ENCODE measurements at regions not wholly inside any gene's neighbourhood (a gene's known extent, or its start where the extent isn't known, plus 50 kb on each side); places are given as distances from the start of the nearest gene placed in this dataset.
"Not testable (repeated sequence)": the region's sequence is repeated elsewhere in the genome, so short reads cannot be mapped to it uniquely, and the experiment has no call there.

- Histone ChIP-seq H3K27ac (ENCODE audit: low read length) (no peak overlapping the region), H3K36me3 (ENCODE audit: control insufficient read depth, insufficient read depth, low read length) (no peaks in the 10 kb centered on the region), H3K4me1 (ENCODE audit: control insufficient read depth, insufficient read depth, low read length) (no peaks in the 10 kb centered on the region), H3K4me3 (ENCODE audit: low read length) (no peak overlapping the region), H3K9me3 (ENCODE audit: control insufficient read depth, low read depth, low read length) (no peaks in the 10 kb centered on the region), H3K27me3 (ENCODE audit: control insufficient read depth, insufficient read depth, low read length) (no peaks in the 10 kb centered on the region)
- no peak for DNase-seq
Observed at GRCh38 chr13:50481936-50482335, 361.6 kb downstream of the DLEU7 start.

GRCh38 chr13:50483416-50483815, 360.1 kb downstream of the DLEU7 start:
- H3K4me3 ChIP-seq (ENCODE audit: low read length): no peak overlapping the region
- DNase-seq: no peak

GRCh38 chr13:50484472-50485113, 358.9 kb downstream of the DLEU7 start:
- no peaks in the 10 kb centered on the region for H3K36me3 ChIP-seq (ENCODE audit: control insufficient read depth, insufficient read depth, low read length)

More at GRCh38 chr13:50483416-50483815, 360.1 kb downstream of the DLEU7 start:
- H3K27me3 ChIP-seq (ENCODE audit: control insufficient read depth, insufficient read depth, low read length): no peaks in the 10 kb centered on the region
- no peaks in the 10 kb centered on the region for H3K4me1 ChIP-seq (ENCODE audit: control insufficient read depth, insufficient read depth, low read length)
- H3K36me3 ChIP-seq (ENCODE audit: control insufficient read depth, insufficient read depth, low read length): no peaks in the 10 kb centered on the region
- no peaks in the 10 kb centered on the region for H3K9me3 ChIP-seq (ENCODE audit: control insufficient read depth, low read depth, low read length)
- no peak overlapping the region for H3K27ac ChIP-seq (ENCODE audit: low read length)
- 73% methylated on average over 3 of the region's 3 CpGs for WGBS (ENCODE audit: insufficient coverage, low lambda C conversion rate)

GRCh38 chr13:50485979-50486935, 357.2 kb downstream of the DLEU7 start:
- Histone ChIP-seq H3K9me3 (ENCODE audit: control insufficient read depth, low read depth, low read length) (no peaks in the 10 kb centered on the region), H3K27me3 (ENCODE audit: control insufficient read depth, insufficient read depth, low read length) (no peaks in the 10 kb centered on the region), H3K4me1 (ENCODE audit: control insufficient read depth, insufficient read depth, low read length) (no peaks in the 10 kb centered on the region), H3K4me3 (ENCODE audit: low read length) (no peak overlapping the region), H3K36me3 (ENCODE audit: control insufficient read depth, insufficient read depth, low read length) (no peaks in the 10 kb centered on the region), H3K27ac (ENCODE audit: low read length) (no peak overlapping the region)
- no peak for DNase-seq
- 95% methylated on average over 2 of the region's 8 CpGs for WGBS (ENCODE audit: insufficient coverage, low lambda C conversion rate)

More at GRCh38 chr13:50484472-50485113, 358.9 kb downstream of the DLEU7 start:
- DNase-seq: no peak
- WGBS (ENCODE audit: insufficient coverage, low lambda C conversion rate): no CpG with 5 or more reads among the region's 12 CpGs
- H3K4me3 ChIP-seq (ENCODE audit: low read length): no peak overlapping the region
- H3K27me3 ChIP-seq (ENCODE audit: control insufficient read depth, insufficient read depth, low read length): no peaks in the 10 kb centered on the region
- no peak overlapping the region for H3K27ac ChIP-seq (ENCODE audit: low read length)
- H3K4me1 ChIP-seq (ENCODE audit: control insufficient read depth, insufficient read depth, low read length): no peaks in the 10 kb centered on the region
- no peaks in the 10 kb centered on the region for H3K9me3 ChIP-seq (ENCODE audit: control insufficient read depth, low read depth, low read length)

GRCh38 chr13:50493683-50494082, 349.8 kb downstream of the DLEU7 start:
- no peak overlapping the region for H3K4me3 ChIP-seq (ENCODE audit: low read length)
- no peak for DNase-seq
- H3K27ac ChIP-seq (ENCODE audit: low read length): no peak overlapping the region
- H3K36me3 ChIP-seq (ENCODE audit: control insufficient read depth, insufficient read depth, low read length): no peaks in the 10 kb centered on the region
- no peaks in the 10 kb centered on the region for H3K9me3 ChIP-seq (ENCODE audit: control insufficient read depth, low read depth, low read length)
- H3K27me3 ChIP-seq (ENCODE audit: control insufficient read depth, insufficient read depth, low read length): no peaks in the 10 kb centered on the region
- H3K4me1 ChIP-seq (ENCODE audit: control insufficient read depth, insufficient read depth, low read length): no peaks in the 10 kb centered on the region
- 84% methylated on average over 2 of the region's 3 CpGs for WGBS (ENCODE audit: insufficient coverage, low lambda C conversion rate)

GRCh38 chr13:50494138-50494537, 349.4 kb downstream of the DLEU7 start:
- Histone ChIP-seq H3K9me3 (ENCODE audit: control insufficient read depth, low read depth, low read length) (no peaks in the 10 kb centered on the region), H3K4me1 (ENCODE audit: control insufficient read depth, insufficient read depth, low read length) (no peaks in the 10 kb centered on the region), H3K27me3 (ENCODE audit: control insufficient read depth, insufficient read depth, low read length) (no peaks in the 10 kb centered on the region), H3K4me3 (ENCODE audit: low read length) (no peak overlapping the region), H3K36me3 (ENCODE audit: control insufficient read depth, insufficient read depth, low read length) (no peaks in the 10 kb centered on the region), H3K27ac (ENCODE audit: low read length) (no peak overlapping the region)
- no peak for DNase-seq
- 83% methylated on average over 1 of the region's 2 CpGs for WGBS (ENCODE audit: insufficient coverage, low lambda C conversion rate)

GRCh38 chr13:50503212-50503611, 340.3 kb downstream of the DLEU7 start:
- not testable (repeated sequence) for DNase-seq; H3K4me1 ChIP-seq (ENCODE audit: control insufficient read depth, insufficient read depth, low read length); H3K36me3 ChIP-seq (ENCODE audit: control insufficient read depth, insufficient read depth, low read length); H3K27me3 ChIP-seq (ENCODE audit: control insufficient read depth, insufficient read depth, low read length); H3K27ac ChIP-seq (ENCODE audit: low read length); H3K9me3 ChIP-seq (ENCODE audit: control insufficient read depth, low read depth, low read length); H3K4me3 ChIP-seq (ENCODE audit: low read length)
- WGBS (ENCODE audit: insufficient coverage, low lambda C conversion rate): no CpG with 5 or more reads among the region's 1 CpG

- Histone ChIP-seq H3K4me3 (ENCODE audit: low read length) (no peak overlapping the region), H3K4me1 (ENCODE audit: control insufficient read depth, insufficient read depth, low read length) (peaks cover 9% of the 10 kb centered on the region), H3K36me3 (ENCODE audit: control insufficient read depth, insufficient read depth, low read length) (no peaks in the 10 kb centered on the region), H3K9me3 (ENCODE audit: control insufficient read depth, low read depth, low read length) (peaks cover 6% of the 10 kb centered on the region), H3K27me3 (ENCODE audit: control insufficient read depth, insufficient read depth, low read length) (no peaks in the 10 kb centered on the region), H3K27ac (ENCODE audit: low read length) (no peak overlapping the region)
- DNase-seq: no peak
Observed at GRCh38 chr13:50509167-50509566, 334.3 kb downstream of the DLEU7 start.

- no peaks in the 10 kb centered on the region for H3K36me3 ChIP-seq (ENCODE audit: control insufficient read depth, insufficient read depth, low read length)
- no peak for DNase-seq
- no peak overlapping the region for H3K4me3 ChIP-seq (ENCODE audit: low read length)
- no peak overlapping the region for H3K27ac ChIP-seq (ENCODE audit: low read length)
- peaks cover 6% of the 10 kb centered on the region for H3K9me3 ChIP-seq (ENCODE audit: control insufficient read depth, low read depth, low read length)
- whole genome bisulfite sequencing (ENCODE audit: insufficient coverage, low lambda C conversion rate): 83% methylated on average over 2 of the region's 2 CpGs
- no peaks in the 10 kb centered on the region for H3K27me3 ChIP-seq (ENCODE audit: control insufficient read depth, insufficient read depth, low read length)
- H3K4me1 ChIP-seq (ENCODE audit: control insufficient read depth, insufficient read depth, low read length): peaks cover 13% of the 10 kb centered on the region
Observed at GRCh38 chr13:50509771-50510441, 333.6 kb downstream of the DLEU7 start.

- DNase-seq: peak in 1 of 2 donors; percentile 39
- not testable (repeated sequence) for H3K9me3 ChIP-seq (ENCODE audit: control insufficient read depth, low read depth, low read length); H3K27me3 ChIP-seq (ENCODE audit: control insufficient read depth, insufficient read depth, low read length); H3K4me3 ChIP-seq (ENCODE audit: low read length); H3K27ac ChIP-seq (ENCODE audit: low read length); H3K36me3 ChIP-seq (ENCODE audit: control insufficient read depth, insufficient read depth, low read length)
- 80% methylated on average over 1 of the region's 1 CpG for WGBS (ENCODE audit: insufficient coverage, low lambda C conversion rate)
- H3K4me1 ChIP-seq (ENCODE audit: control insufficient read depth, insufficient read depth, low read length): peaks cover 13% of the 10 kb centered on the region
Observed at GRCh38 chr13:50510885-50511545, 332.5 kb downstream of the DLEU7 start.
